Right forelimb (tissue), 1 donor: ENCODE measurements at regions not wholly inside any gene's neighbourhood (a gene's known extent, or its start where the extent isn't known, plus 50 kb on each side); places are given as distances from the start of the nearest gene placed in this dataset.
A peak's percentile ranks its signal among the peaks of the same experiment; 100 is the strongest.

Source experiments
- DNase-seq: peaks from one replicate; pipeline ENCODE4 v3.0.0-alpha.2; 2018

DNA sequence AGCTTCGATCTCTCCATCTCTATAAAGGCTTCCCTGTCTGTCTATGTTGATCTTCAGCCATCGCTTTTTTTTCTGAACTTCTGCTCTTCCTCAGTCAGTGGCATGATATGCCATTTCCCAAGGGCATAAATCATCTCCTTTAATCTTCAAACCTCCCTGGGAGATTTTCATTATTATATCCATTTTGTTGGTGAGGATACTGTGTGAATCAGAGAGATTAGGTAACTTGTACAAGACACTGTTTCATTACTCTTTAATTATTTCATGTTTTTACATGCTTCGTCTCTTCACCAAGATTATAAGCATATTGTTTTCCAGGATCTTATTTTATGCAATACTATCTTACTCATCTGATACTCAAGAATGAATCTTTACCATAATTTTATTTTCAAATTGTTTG lies 124.8 kb upstream of the ATP11B start:
- DNase-seq, result no peak

DNA sequence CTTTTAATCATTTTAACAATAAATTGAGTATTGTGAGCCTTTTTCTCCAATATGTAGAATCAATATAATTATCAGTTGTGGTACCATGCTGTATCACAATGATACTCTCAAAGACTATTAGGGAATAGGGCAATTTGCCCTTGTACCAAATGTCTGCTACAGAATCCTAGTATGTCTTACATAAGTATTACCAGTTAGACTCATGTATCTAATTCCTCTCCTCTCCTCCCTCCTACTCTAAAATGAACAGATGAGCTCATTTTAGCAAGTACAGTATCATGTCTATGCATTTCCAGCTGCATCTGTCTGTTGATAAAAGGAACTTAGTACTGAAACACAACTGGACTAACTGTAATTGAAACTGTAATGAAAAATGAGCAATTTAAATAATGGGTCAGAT lies 124.3 kb upstream of the ATP11B start:
- no peak for DNase-seq

DNA sequence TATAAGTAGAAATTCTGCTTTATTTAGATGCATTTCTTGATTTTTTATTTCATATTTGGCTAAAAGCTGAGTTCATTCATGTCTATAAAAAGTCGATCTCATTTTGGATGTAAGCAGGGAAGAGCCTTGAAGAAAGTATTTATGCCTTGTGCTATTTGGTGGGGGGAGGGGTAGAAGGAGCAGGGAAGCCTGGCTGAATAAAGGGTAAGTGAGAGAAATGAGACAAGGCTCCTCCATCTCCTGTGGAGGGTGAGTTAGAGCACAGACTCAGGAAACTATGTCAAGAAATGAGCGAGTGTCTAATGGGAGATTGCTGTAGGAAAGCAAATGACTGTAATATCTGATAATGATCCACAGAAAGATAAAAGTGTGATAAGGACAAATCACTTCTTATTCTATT lies 121.8 kb upstream of the ATP11B start:
- DNase-seq, result no peak

DNA sequence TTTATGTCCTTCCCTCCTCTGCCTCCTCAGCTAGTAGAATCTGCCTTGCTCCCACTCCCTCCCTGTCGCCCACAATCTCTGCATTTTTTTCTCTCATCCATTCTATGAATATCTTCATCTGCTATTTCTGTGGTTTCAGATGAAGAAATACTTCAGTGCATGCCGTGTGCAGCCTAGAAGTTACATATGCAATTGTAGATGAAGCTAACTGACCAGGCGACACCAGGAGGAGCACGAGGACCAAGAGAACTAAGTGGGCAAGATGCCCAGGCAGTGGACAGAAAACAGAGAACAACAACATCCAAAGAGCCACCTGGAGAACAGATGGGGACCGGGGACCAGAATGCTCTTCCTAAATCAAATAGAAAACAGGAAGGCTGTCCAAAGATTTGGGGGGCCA lies 121.4 kb upstream of the ATP11B start:
- no peak for DNase-seq

DNA sequence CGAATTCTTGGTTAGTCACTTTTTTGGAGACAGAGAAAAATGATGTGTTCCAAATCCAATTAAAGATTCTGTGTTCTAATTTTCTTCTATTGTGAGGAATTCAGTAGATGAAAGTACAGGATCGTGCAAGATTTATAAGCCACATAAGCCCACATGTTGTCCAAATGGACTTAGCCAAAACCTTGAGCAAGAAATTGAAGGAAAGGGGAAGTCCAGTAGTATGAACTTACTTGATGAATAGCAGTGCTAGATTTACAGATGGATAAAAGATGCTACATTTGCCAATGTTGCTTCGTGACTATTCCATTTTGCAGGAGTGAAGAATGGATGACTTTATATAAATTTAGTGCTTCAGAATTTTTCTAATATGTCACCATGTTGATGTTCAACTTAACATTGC lies 120.0 kb upstream of the ATP11B start:
- no peak for DNase-seq

DNA sequence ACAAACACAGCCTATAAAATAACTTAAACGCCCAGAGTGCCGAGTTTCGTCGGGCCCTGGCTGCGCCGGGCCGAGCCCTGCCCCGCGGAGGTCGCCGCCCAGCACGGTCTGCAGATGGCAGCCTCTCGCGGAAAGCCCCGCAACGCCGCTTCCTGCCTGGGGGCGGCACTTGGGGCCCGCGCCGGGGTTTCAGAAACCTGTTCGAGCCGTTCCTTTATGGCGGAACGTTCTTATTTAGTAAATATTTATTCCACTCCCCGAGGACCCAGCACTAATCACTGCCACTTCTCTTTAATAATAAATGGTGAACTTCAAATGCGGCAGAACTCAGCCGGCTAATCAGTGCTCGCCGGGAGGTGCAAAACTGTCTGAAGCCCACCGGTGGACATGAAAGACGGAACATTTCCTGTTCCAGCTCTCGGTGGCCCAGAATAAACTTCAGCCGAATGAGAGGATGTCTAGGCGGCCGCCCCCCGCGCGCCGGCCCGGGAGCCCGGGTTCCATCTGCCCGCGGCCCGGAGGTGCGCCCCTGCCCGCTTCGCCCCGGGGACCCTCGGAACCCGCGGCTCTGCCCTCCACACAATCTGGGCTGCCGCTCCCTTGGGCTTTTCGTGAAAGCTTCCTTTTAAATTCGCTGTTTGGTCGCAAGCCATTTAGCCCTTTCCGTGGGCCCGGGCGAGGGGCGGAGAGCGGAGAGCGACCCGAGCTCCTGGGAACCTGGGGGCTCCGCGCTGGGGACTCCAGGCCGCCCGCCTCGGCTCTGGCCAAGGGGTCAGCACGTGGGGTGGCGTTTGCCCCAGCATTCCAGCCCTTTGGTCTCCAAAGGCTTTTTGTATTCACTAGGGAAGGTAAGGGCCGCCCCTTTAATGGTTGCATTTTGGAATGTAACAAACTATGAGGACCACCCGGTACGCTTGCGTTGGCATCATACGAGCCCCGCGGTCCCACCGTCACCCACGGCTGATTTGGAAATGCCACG lies 110.8 kb upstream of the ATP11B start:
- peak; percentile 71 for DNase-seq

DNA sequence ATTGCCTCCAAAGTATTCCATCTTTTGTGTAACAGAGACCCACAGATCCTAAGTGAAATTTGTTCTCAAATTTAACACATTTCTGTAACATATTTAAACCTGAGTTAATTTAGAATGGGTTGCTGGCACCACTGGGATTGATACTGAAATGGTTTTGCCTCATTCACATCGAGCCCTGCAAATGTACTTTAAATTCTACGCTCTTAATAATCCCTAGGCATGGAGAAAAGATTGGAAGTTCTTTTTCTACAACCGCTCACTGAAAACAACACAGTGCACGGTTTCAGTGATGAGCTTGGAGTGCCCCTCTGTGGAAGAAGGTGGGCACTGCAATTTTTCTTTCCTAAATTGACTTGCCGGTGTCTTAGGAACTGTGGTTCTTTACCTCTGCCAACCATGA lies 109.9 kb upstream of the ATP11B start:
- peak; percentile 79 for DNase-seq

DNA sequence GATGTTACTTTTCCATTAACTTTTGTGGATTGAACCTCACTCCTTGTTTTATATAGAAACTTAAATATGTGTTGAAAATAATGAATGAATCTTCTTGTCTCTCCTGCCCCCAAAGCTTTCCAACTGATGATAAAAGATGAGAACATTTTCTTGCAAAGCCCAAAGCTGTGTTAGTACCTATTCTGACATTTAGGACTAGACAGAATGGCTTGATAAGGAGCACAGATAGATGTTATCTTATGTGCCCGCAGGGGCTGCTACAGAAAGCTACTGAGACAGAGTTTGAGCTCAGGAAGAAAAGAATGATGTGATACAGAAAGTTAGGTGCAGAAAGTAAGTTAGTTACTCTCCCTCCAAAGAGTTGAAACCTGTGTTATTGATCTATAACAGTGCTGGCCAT lies 109.4 kb upstream of the ATP11B start:
- DNase-seq, result no peak

DNA sequence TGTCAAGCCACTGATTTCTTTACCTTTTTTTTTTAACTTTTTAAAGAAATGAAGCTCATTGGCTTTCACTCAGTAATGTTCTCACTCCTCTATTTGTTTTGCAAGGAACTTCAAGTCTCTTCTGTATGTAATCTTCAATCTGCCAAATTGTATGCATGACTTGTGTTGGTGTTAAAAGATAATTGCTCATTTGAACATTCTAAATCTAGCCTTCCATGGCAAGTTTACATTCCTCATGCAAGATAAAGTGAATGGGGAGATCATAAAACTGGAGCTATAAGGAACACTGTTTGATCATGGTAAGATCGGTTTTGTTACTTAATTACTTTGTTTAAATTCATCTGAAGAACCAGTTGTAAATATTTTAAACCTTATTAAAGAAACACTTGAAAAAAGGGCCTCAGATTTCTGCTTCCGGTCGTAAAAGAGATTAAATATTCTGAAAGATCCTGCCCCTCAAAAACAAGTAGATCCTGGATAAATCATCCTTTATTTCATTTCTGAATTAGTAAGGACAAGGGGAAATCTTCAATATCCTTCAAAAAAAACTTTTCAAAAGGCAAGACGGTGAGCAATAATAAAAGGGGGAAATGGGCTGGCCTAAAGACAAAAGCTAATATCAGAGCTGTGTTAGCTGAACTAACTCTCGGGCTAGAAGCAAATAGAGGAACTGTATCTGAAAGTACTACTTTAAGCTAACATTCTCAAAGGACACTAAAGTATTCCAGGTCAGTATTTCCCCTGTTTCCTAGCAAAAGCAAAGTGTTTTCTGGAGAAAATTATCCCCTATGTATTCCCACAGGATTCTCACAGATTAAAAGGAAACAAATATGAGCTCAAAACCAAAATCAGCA lies 107.0 kb upstream of the ATP11B start:
- DNase-seq, result no peak

DNA sequence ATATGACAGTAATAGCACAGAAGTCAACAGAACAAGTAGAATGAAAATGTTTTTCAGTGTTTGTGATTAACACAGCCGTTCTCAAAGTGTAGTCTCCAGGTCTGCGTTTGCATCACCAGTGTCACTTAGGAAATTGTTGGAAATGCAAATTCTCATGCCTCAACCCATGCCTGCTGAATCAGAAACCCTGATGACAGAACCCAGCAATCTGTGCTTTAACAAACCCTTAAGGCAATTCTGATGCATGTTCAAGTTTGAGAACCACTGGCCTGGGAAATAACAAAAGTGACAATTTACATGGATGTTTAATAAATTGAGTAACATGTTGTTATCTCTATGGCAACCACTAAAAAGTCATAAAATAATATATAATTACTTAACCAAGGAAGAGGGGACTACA lies 103.1 kb upstream of the ATP11B start:
- no peak for DNase-seq

DNA sequence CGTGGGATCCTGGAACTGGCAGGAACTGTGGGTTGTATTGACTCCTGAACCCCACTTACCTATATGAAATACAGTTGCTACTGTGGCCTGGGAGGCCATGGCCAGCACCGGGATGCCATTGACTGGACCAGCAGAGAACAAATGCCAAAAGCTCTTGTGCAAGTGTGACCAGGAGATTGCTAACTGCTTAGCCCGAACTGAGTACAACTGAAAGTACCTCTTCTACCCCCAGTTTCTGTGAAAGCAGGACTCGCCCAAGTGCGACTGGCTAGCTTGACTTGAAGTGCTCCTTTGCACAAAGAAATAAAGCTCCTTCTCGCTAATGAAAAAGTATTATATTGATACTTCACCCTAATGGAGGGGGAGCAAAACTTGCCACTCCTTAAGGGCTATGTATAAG lies 101.3 kb upstream of the ATP11B start:
- no peak for DNase-seq

DNA sequence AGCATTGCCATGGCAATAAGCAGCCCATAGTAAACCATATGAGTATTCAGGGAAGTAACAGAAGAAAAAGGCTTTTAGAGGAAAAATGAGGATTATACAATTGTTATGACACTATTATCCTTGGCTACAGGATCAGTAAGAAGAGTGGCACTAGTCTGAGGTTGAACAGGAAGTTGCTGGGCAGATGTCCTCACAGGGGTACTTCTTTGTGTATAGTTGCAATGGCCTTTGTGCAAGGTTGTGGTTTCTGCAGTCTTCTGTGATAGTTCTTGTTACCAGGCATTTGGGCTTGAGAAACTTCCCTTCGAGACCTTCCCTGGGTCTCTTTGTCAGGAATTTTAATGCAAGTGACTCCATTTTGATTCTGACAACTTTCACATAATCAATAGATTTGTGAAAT lies 100.6 kb upstream of the ATP11B start:
- DNase-seq, result no peak

DNA sequence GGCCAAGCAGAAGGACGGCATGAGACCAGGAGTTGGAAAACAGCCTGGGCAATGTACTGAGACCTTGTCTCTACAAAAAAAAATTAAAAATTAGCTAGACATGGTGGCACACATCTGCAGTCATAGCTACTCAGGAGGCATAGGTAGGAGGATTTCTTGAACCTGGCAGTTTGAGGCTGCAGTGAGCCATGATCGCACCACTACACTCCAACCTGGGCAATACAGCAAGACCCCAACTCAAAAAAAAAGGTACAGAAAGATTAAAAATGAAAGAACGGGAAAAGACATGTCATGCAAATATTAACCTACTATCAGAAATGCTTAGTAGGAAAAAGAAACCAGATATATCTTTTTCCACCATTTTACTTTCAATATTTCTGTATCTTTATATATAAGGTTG lies 99.6 kb upstream of the ATP11B start:
- no peak for DNase-seq

DNA sequence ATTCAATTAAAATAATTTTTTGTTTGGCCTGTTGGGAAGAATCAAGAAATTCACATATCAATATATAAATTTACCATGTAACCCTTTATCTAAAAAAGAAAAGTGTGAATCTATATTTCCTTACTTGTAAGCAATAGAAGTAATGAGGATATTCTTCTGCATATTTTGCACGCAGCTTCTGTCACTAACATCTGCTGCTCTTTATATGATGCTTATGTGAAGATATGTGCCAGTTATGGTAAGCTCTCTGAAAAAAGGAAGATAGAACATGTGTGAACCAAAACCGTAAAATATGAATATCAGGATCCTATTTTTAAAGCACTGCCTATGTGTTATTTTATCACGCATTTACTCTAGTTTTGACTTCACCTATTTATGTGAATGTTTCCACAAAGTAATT lies 96.4 kb upstream of the ATP11B start:
- DNase-seq, result no peak

DNA sequence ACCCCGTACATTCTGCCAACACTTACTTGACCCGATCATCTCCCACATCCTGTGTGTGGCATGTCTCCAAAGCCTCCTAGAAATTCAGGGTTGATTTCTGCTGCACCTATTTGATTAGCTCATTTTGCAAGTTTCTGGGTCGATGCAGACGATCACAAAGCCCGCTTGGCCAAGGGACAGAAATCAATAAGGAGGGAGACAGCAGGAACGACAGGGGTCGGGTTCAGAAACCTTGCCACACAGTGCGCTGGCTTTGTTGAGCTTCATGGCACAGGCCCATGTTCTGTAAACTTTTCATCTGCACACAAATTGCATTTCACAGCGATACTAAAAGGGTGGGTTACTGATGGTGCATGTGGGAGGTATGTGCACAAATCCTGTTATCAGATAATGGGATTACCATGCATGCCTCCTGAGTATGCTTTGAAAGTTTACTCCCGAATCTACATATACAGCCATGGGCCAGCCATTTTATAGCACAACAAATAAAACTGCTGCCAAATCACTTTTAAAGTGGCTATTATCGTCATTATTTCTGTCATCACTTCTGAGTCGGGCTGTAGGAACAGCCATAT lies 95.9 kb upstream of the ATP11B start:
- DNase-seq, result no peak

DNA sequence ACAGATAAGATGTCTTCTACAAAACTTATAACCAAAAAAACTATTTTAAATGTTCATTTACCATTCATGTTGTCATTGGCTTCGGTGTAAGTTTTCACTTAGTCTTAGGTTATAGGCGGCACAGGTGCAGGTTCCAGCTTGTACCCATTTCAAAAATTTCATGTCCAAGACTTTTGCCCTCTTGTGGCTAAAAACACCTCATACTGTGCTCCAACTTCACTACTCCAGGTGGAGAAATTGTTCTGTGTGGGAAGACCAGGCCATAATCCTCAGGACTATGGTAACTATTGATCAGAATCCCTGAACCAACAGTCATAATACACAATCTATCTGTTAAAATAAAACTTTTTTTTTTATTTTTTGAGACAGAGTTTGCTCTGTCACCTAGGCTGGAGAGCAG lies 95.2 kb upstream of the ATP11B start:
- DNase-seq, result no peak

DNA sequence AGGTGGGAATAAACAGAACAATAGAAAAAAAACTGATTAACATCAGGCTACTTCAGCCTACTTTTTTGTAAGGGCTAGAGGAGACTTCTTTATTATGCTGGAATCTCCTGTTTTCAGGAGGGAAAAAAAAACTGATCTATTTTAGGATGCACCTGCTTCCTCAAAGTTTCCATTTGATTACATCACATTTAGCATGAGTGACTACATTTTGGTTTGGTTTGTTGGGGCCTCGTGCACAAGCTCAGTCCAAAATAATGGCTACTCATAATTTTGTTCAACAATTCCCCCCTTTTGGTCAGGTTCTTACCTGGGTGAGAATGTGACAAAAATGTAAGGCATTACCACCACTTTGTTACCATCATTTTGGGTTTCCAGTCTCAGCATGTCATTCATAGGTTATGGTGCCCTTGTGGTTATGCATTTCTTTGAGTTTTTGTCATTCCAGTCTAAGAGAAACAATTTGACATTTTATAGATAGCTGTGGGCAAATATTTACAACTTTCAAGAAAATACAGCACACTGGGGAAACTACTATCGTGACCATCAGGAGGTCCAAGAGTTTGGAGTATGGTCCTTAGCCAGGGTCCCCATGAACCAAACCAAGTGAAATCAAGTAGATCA lies 93.6 kb upstream of the ATP11B start:
- DNase-seq, result no peak

DNA sequence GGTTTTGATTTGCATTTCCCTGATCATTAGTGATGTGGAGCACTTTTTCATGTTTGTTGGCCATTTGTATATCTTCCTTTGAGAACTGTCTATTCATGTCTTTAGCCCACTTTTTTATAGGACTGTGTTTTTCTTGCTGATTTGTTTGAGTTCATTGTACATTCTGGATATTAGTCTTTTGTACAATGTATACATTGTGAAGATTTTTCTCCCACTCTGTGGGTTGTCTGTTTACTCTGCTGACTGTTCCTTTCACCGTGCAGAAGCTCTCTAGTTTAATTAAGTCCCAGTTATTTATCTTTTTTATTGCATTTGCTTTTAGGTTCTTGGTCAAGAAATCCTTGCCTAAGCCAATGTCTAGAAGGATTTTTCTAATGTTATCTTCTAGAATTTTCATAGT lies 91.1 kb upstream of the ATP11B start:
- DNase-seq, result no peak

DNA sequence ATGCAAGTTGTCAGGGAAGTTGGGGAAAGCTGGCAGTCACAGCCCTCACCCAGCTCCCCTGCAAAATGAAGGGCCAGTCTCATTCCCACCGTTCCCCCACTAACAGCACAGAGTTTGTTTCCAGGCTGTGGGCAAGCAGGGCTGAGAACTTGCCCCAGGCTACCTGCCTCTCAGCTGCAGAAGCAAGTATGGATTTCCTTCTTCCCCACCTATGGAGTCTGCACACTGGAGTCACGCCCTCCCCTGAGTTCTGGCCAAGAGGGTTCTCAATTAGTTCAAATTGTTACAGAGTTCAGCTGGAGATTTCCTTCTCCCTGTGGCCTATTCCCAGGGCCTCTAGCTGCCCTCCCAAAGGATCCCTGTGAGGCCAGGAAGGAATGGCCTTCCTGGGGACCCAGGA lies 90.1 kb upstream of the ATP11B start:
- DNase-seq, result no peak

DNA sequence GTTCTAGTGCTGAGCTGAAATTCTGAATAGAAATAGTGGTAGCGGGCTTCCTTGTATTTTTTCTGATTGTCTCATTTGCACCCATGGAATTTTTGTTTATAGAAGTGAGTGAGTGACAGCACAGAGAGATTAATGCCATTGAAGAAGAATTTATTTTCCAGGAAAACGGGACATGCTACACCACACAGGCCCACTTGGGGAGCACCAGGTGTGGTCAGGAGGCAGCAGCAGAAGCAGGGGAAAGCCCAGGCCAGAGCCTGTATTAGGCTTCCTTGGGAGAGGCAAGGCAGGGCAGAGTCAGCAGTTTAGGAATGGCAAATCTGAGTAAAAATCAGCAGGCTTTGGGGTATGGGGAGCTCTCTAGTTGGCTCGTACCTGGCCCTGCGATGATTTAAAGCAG lies 88.4 kb upstream of the ATP11B start:
- no peak for DNase-seq

DNA sequence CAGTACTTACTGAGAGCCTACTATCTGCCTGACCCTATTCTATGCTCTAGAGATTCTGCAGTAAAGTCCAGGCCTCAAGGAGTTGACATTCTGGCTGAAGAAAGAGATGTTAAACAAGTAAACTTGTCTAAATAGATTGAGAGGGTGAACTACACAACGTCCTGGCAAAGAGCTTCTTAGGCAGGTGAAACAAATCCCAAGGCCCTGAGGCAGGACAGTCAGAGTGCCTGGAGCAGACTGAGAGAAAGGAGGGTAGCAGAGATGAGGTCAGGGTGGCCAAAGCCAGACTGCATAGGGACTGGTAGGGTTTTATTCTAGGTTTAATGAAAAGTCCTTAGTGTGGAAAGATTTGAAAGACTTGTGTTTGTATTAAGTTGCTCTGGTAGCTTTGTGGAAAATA lies 84.5 kb upstream of the ATP11B start:
- DNase-seq, result no peak

DNA sequence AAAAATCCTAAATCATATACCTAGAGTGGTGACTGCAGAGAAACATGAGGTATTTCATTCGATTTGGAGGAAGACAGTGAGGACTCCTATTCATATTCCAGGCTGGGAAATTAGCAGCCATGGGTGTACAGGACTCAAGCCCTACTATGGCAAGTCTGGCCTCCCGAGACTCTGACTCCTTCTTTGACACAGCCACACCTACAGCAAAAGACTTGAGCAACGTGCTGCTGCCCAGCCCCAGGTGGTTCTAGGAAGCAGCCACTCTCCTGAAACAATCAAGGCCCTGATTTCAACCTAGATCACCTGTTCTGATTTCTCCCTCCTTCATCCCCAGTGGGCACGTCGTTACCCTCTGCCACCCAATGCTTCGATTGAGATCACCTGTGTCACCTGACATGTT lies 84.0 kb upstream of the ATP11B start:
- DNase-seq, result no peak

DNA sequence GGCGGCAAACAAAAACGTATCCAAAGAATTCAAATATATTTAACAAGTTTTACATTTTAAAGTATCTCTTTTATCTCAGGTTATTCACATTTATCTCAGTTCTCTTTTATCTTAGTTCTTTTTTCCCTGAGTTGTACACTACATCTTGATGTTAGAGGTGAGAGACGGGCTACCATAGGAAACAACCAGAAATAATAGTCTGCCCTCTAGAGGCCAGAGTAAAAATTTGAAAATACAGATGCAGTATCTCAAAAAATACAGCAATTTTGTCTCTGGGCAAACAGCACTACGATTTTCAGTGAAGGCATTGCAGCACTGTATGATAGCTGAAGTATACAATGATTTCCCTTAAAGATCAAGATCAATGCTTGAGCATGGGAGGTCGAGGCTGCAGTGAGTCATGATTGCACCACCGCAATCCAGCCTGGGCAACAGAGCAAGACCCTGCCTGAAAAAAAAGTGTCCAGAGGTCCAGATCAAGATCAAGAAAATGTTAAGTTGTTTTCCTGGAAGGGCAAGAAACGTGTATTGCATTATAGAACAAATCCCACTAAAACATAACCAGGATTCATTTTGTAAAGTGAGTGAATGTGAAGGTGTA lies 82.6 kb upstream of the ATP11B start:
- DNase-seq, result no peak
